Activated T-helper 2 cell treated with anti-CD3 and anti-CD28 coated beads, Interferon-gamma antibody, Interleukin-2, Interleukin-4, amounts not matched to agents 10 μg/mL and 5 μg/mL and 100 μg/mL, durations not matched to agents 14 hours and 24 hours and 36 hours (primary cell): ENCODE measurements at regions not wholly inside any gene's neighbourhood (a gene's known extent, or its start where the extent isn't known, plus 50 kb on each side); places are given as distances from the start of the nearest gene placed in this dataset.

ENCODE experiments used
- DNase-seq: peaks from one replicate; pipeline ENCODE4 v3.0.0; 2021; ENCODE audit warnings: low spot score
- H3K27ac Mint-ChIP-seq: one replicate; pipeline ENCODE4 v1.8.0; 2021; ENCODE audit warnings: mixed read lengths
- H3K27me3 Mint-ChIP-seq: one replicate; pipeline ENCODE4 v1.8.0; 2021; ENCODE audit warnings: low read depth, mixed read lengths
- H3K36me3 Mint-ChIP-seq: one replicate; pipeline ENCODE4 v1.8.0; 2021; ENCODE audit warnings: low read depth, mixed read lengths
- H3K4me1 Mint-ChIP-seq: one replicate; pipeline ENCODE4 v1.8.0; 2021; ENCODE audit warnings: low read depth, mixed read lengths
- H3K4me3 Mint-ChIP-seq: one replicate; pipeline ENCODE4 v1.8.0; 2021; ENCODE audit warnings: low read depth, mild to moderate bottlenecking, moderate library complexity, mixed read lengths
- H3K9me3 Mint-ChIP-seq: one replicate; pipeline ENCODE4 v1.8.0; 2021; ENCODE audit warnings: mixed read lengths
- intact Hi-C: fragments of 100-400 bp; cut with micrococcal nuclease; formaldehyde crosslinking; loops from one replicate; pipeline ENCODE4 v1.15.1; 2023

DNA sequence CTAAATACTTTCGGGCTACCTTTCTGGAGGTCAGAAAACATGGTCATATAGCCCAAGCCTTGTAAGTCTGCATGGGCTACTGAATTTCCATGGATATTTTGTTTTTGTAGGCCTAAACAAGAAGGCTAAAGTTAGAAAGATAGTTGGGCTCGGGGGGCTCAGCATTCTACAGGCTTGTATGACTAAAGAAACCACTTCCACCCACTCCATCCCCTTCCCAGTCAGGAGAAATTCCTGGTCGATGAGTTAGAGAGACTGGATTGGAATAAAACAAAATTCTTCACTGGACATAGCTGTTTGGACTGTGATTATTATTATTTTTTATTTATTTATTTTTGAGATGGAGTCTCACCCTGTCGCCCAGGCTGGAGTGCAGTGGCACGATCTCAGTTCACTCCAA, 539.4 kb upstream of the TNP1 start:
- no peak for DNase-seq
- Mint-ChIP-seq H3K9me3 (no peaks in the 10 kb centered on the region), H3K27ac (no peak overlapping the region), H3K36me3 (no peaks in the 10 kb centered on the region), H3K4me1 (peaks cover 8% of the 10 kb centered on the region), H3K27me3 (no peaks in the 10 kb centered on the region), H3K4me3 (no peak overlapping the region)
- intact Hi-C loops: no loop called here

DNA sequence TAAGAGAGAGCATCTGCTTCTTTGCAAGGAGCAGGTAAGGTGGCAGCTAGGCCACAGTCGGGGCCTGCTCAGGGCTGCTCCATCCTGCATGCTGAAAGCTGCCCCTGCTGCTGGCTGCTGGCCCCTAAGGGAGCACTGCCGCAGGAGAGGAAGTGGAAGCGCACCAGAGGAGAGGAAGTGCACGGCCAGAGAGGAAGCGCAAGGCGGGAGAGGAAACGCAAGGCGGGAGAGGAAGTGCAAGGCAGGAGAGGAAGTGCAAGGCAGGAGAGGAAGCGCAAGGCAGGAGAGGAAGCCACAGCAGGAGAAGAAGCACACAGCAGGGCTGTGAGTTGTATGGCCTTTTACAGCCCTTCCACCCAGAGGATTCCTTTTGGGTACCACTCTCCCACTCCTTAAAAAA, 539.0 kb upstream of the TNP1 start:
- no peak for DNase-seq
- intact Hi-C loops: no loop called here
- no peaks in the 10 kb centered on the region for H3K27me3 Mint-ChIP-seq
- H3K27ac Mint-ChIP-seq: no peak overlapping the region
- no peaks in the 10 kb centered on the region for H3K36me3 Mint-ChIP-seq
- no peak overlapping the region for H3K4me3 Mint-ChIP-seq
- peaks cover 8% of the 10 kb centered on the region for H3K4me1 Mint-ChIP-seq
- H3K9me3 Mint-ChIP-seq: no peaks in the 10 kb centered on the region

DNA sequence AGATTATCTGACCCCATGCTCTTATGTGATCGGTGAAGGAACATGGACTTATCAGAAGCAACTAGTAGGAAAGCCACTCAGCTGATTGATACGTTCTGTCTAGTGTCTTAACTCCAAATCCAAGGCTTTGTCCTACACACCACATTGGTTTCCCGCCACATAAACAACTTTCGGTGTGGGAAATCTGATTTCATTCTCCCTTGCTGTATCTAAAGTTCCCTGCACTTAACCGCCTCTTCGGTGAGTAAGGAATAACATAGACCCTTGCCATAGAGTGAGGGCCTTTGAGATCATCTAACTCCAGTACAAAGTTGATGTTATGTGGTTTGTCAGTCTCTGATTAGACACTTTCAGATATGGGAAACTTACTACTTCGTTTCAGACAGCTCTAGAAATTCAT, 538.2 kb upstream of the TNP1 start:
- Mint-ChIP-seq H3K27ac (no peak overlapping the region), H3K4me1 (peaks cover 8% of the 10 kb centered on the region), H3K27me3 (no peaks in the 10 kb centered on the region), H3K4me3 (no peak overlapping the region), H3K36me3 (no peaks in the 10 kb centered on the region), H3K9me3 (no peaks in the 10 kb centered on the region)
- DNase-seq: no peak
- intact Hi-C loops: no loop called here

DNA sequence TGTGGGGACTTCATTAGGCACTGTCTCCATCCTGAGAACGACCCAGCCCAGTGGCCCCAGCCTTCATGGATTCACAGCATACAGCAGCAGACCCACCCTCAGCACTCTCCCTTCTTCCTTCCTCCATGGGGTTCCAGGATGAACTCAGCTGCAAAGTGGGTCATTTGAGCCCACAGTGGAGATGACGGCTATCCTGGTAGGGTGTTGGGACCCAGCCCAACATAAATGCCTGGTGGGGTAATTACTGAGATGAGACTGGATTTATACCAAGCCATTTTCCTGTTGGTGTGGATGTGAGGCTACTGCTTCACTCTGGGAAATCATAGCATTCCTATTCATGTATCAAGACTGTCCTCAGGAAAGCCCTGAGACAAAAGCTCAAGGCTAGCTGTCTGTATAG, 536.7 kb upstream of the TNP1 start:
- peaks cover 8% of the 10 kb centered on the region for H3K4me1 Mint-ChIP-seq
- H3K36me3 Mint-ChIP-seq: no peaks in the 10 kb centered on the region
- intact Hi-C loops: no loop called here

DNA sequence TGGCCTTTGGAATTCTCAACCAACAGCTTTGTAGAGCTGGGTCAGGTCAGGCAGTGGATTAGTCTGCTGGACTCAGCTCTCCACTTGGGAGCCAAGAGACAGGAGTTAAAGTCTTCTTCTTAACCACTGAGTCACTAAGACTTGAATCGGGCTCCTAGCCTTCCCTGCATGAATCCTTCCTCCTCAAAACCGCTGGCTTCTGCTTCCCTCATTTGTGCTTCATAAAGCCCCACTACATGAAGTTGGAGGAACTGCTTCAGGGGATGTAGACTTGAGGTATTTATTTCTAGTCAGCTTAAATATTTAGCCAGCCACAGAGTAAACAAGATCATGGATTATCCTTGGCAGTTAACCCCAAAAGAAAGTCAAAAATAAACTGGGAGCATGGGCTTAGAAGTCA, 536.3 kb upstream of the TNP1 start:
- H3K9me3 Mint-ChIP-seq: peaks cover 8% of the 10 kb centered on the region
- intact Hi-C loops: no loop called here
- H3K4me3 Mint-ChIP-seq: no peak overlapping the region
- no peaks in the 10 kb centered on the region for H3K27me3 Mint-ChIP-seq
- no peak overlapping the region for H3K27ac Mint-ChIP-seq
- no peaks in the 10 kb centered on the region for H3K36me3 Mint-ChIP-seq
- DNase-seq: no peak
- peaks cover 8% of the 10 kb centered on the region for H3K4me1 Mint-ChIP-seq

More for the DNA sequence above, 536.7 kb upstream of the TNP1 start:
- H3K4me3 Mint-ChIP-seq: no peak overlapping the region
- H3K9me3 Mint-ChIP-seq: peaks cover 4% of the 10 kb centered on the region
- H3K27me3 Mint-ChIP-seq: no peaks in the 10 kb centered on the region
- no peak overlapping the region for H3K27ac Mint-ChIP-seq
- DNase-seq: no peak

DNA sequence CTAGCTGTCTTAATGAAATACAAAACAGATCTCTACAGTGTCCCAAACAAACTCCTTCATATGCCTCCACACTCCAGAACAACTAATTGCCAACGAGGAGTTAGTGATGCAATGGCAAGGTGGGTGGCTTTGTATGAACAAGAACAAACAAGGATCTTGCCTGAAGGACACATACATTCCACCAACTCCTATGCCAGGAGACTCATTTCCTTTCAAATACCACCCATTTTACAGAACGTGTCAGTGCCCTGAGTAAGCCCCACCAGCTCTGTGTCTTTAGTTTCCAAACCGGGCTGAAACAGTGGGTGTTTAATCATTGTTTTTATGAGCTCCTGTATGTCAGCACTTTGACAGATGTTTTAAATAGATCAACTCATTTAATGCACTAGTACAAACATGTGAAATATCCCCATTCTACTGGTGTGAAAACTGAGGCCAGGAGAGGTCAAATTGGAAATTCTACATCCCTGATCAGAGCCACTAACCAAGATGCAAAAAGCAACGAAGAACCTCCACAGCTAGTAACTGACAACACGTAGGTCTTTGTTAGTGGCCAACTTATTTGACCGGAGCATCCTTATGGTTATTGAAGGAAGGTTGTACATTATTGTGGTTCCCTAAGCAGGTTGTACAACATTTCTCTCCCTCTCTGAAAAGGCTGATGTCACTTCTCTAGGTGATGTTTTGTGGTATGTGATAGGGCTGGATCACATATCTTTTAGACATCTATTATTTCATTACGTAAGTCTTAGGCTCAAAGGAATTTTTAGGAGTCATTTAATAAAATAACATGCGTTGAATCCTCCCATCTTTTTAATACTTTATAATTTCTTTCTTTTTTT, 534.9 kb upstream of the TNP1 start:
- H3K4me1 Mint-ChIP-seq: peaks cover 6% of the 10 kb centered on the region
- no peak overlapping the region for H3K27ac Mint-ChIP-seq
- H3K27me3 Mint-ChIP-seq: no peaks in the 10 kb centered on the region
- H3K9me3 Mint-ChIP-seq: peaks cover 15% of the 10 kb centered on the region
- no peaks in the 10 kb centered on the region for H3K36me3 Mint-ChIP-seq
- DNase-seq: no peak
- H3K4me3 Mint-ChIP-seq: no peak overlapping the region
- intact Hi-C loops: no loop called here

DNA sequence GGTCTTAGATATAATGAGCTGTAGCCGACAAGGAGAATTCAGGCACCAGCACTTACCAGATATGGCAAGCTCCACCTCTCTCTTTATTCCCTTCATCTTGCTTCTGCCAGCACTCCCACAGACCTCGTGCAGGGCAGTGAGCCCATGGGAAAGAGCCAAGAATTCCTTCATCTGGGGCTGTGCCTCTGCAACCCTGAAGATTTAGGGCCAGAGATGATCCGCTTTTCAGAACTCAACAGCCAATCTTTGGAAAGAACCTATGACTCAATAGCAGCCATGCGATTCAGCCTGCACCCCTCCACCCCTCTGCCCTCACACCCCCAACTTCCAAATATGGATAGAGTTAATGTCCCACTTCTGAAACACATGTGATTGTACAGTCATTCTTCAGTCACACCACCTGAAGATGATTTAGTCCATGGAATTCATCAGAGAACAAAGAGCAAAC, 533.7 kb upstream of the TNP1 start:
- H3K4me3 Mint-ChIP-seq: no peak overlapping the region
- intact Hi-C loops: no loop called here
- no peaks in the 10 kb centered on the region for H3K27me3 Mint-ChIP-seq
- no peak for DNase-seq
- H3K4me1 Mint-ChIP-seq: peaks cover 2% of the 10 kb centered on the region
- H3K9me3 Mint-ChIP-seq: peaks cover 15% of the 10 kb centered on the region
- no peak overlapping the region for H3K27ac Mint-ChIP-seq
- H3K36me3 Mint-ChIP-seq: no peaks in the 10 kb centered on the region

DNA sequence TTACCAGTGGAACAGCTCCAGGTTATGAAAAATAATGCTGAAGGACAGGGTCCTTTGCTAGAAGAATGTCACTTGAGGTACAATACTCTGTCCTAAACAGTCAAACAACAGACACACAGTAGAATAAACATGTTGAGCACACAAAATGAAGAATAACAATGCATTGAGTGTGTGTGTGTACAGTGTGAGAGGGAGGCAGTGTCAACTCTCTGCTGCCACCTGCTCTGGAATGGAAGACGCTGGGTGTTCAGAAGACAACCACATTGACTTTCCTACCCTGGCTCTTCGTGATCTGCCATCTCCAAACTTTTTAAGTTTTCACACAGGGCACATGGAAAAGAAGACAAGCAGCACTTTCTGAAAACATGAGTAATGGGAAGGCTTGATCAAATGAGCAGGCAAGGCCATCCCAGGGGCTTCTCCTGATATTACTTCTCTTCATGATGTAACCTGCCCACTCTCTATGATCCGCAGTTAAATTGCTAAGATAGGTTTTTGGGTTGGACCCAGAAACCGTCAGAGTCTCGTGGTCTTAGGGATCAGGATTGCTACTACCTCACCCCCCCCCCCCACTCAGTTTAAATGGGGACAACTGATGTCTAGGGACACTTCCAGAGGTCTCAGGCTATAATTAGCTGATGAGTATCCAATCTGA, 533.2 kb upstream of the TNP1 start:
- Mint-ChIP-seq H3K36me3 (no peaks in the 10 kb centered on the region), H3K9me3 (peaks cover 15% of the 10 kb centered on the region), H3K4me1 (no peaks in the 10 kb centered on the region), H3K4me3 (no peak overlapping the region), H3K27ac (no peak overlapping the region), H3K27me3 (no peaks in the 10 kb centered on the region)
- no peak for DNase-seq
- intact Hi-C loops: no loop called here

DNA sequence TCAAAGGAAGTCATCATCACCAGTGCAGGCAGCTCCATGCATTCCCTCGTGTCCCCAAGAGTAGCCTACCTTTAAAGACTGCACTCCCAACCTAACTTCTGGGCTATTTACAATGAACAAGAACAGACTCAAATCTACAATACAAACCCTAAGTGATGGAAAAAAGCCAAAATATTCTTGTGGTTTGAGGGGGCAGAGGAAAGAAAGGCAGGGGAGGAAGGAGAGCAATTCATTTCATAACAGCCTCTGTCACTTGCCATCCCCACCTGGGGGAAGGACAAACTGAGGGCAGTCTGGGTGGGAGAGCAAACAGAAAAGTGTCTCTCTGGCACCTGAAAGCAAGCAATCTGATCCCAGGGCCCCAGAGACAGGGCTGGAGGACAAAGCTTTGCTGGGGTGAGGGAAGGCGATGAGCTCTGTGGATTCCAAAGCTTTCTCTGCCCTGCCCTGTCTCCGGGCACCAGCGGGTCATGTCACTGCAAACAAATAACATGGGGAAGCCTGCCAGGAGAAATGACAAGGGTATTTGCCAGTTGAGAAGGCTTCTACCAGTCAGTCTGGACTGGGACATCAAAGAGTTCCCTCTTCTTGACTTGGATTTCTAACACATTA, 528.0 kb upstream of the TNP1 start:
- no peak overlapping the region for H3K4me3 Mint-ChIP-seq
- peaks cover 3% of the 10 kb centered on the region for H3K27me3 Mint-ChIP-seq
- intact Hi-C loops: no loop called here

DNA sequence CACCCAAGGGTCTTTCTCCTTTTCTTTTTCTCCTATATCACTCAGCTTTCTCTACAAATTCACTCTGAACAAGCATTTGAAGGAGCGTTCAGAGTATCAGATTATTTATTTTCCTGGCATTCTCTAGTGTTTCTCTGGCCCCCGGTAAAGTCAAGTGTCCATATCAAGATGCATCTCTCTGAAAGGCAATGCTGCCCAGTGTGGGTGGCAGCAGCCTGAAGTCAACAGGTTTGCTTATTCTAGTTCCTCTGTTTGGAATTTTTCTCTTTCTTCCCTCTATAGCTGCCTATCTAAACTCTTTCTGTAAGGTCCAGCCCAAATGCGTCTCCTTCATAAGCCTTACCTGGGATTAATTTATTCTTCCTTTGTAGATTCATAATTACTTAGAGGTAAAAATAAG, 526.2 kb upstream of the TNP1 start:
- intact Hi-C loops: no loop called here
- H3K4me3 Mint-ChIP-seq: no peak overlapping the region
- no peak for DNase-seq
- H3K27ac Mint-ChIP-seq: no peak overlapping the region
- no peaks in the 10 kb centered on the region for H3K4me1 Mint-ChIP-seq
- peaks cover 7% of the 10 kb centered on the region for H3K9me3 Mint-ChIP-seq
- H3K27me3 Mint-ChIP-seq: peaks cover 3% of the 10 kb centered on the region
- H3K36me3 Mint-ChIP-seq: no peaks in the 10 kb centered on the region

More for the DNA sequence above, 528.0 kb upstream of the TNP1 start:
- H3K36me3 Mint-ChIP-seq: no peaks in the 10 kb centered on the region
- peaks cover 15% of the 10 kb centered on the region for H3K9me3 Mint-ChIP-seq
- H3K27ac Mint-ChIP-seq: no peak overlapping the region
- no peaks in the 10 kb centered on the region for H3K4me1 Mint-ChIP-seq
- no peak for DNase-seq

DNA sequence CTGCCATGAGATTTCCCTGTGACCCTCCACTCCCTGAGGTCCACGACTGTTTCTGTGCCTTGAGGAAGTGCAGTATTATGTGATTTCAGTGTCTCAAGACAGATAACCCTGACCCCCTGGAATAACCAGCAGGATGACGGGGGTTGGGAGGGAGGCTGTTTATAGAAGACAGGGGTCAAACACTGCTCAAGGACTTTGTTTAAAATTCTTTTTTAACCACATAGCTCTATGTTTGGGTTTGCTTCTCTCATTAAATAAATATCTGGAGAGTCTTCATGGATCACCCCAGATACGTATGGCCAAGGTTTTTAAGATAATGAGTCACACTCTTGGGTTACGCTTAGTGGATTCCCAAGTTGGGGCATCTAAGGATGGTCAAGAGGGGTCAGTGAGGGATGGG, 523.8 kb upstream of the TNP1 start:
- Mint-ChIP-seq H3K9me3 (peaks cover under 1% of the 10 kb centered on the region), H3K36me3 (no peaks in the 10 kb centered on the region), H3K4me3 (no peak overlapping the region), H3K27me3 (peaks cover 3% of the 10 kb centered on the region), H3K4me1 (no peaks in the 10 kb centered on the region), H3K27ac (no peak overlapping the region)
- intact Hi-C loops: no loop called here
- no peak for DNase-seq

DNA sequence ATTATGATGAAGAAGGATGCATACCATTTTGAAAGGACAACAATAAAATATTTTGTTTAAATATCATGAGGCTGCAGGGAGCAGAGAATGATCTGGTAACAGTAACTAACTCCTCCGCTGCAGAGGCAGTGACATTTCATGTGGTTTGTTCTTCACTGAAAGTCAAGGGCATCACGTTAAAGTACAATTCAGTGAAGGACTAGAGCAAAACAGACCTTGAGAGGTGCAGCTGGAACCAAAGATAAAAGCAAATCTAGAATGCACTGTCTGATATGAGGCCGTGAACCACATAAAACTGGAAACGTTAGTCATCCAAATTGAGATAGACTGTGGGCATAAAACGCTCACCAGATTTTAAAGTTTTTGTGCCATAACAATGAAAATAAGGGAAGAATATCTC, 522.9 kb upstream of the TNP1 start:
- Mint-ChIP-seq H3K27me3 (peaks cover 3% of the 10 kb centered on the region), H3K4me1 (no peaks in the 10 kb centered on the region), H3K36me3 (no peaks in the 10 kb centered on the region), H3K4me3 (no peak overlapping the region), H3K9me3 (peaks cover 6% of the 10 kb centered on the region), H3K27ac (no peak overlapping the region)
- intact Hi-C loops: no loop called here
- no peak for DNase-seq

DNA sequence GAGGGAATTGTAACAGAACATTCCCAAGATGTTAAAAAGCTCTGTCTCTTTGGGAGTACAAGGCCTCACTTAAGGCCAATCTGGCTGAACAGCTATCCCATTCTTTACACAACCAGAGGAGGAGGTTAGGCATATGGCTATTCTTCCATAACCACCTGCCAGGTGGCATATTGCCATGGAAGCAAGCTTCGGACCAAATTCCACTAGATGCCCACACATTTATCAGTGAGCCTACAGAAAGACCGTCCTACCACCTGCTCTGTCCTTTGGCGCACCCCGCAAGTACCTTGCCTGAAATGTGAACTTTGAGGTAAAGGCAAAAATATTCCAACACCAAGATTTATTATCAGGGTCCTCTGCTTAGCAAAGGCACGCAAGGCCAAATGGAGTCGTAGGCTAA, 519.9 kb upstream of the TNP1 start:
- Mint-ChIP-seq H3K9me3 (peaks cover 11% of the 10 kb centered on the region), H3K27me3 (peaks cover 3% of the 10 kb centered on the region), H3K27ac (no peak overlapping the region), H3K4me1 (no peaks in the 10 kb centered on the region), H3K4me3 (no peak overlapping the region), H3K36me3 (no peaks in the 10 kb centered on the region)
- no peak for DNase-seq
- intact Hi-C loops: no loop called here
